ENCODE measurements at regions not wholly inside any gene's neighbourhood (a gene's known extent, or its start where the extent isn't known, plus 50 kb on each side); places are given as distances from the start of the nearest gene placed in this dataset.

- no peak for DNase-seq
Measured at GRCh38 chr16:64638766-64639165, 483.1 kb downstream of the CDH11 start.

- no peak for DNase-seq
Measured at GRCh38 chr16:64629622-64630021, 492.2 kb downstream of the CDH11 start.

- no peak for DNase-seq
Measured at GRCh38 chr16:64627781-64628180, 494.1 kb downstream of the CDH11 start.

GRCh38 chr16:64627288-64627687 lies 494.6 kb downstream of the CDH11 start:
- DNase-seq, result no peak

- no peak for DNase-seq
Measured at GRCh38 chr16:64626776-64627175, 495.1 kb downstream of the CDH11 start.

GRCh38 chr16:64621616-64622015 lies 500.2 kb downstream of the CDH11 start:
- DNase-seq, result no peak

- no peak for DNase-seq
Measured at GRCh38 chr16:64617836-64618476, 503.9 kb downstream of the CDH11 start.

GRCh38 chr16:64615630-64616280 lies 506.1 kb downstream of the CDH11 start:
- no peak for DNase-seq

- DNase-seq, result no peak
Measured at GRCh38 chr16:64596196-64596595, 525.7 kb downstream of the CDH11 start.

- DNase-seq, result no peak
Measured at GRCh38 chr16:64590513-64590912, 531.4 kb downstream of the CDH11 start.

- DNase-seq, result no peak
Measured at GRCh38 chr16:64589836-64590235, 532.0 kb downstream of the CDH11 start.

GRCh38 chr16:64586781-64587180 lies 535.1 kb downstream of the CDH11 start:
- DNase-seq, result no peak

- no peak for DNase-seq
Measured at GRCh38 chr16:64585367-64585766, 536.5 kb downstream of the CDH11 start.

- DNase-seq, result no peak
Measured at GRCh38 chr16:64580558-64580957, 541.3 kb downstream of the CDH11 start.

- DNase-seq, result no peak
Measured at GRCh38 chr16:64579712-64580111, 542.2 kb downstream of the CDH11 start.

GRCh38 chr16:64545768-64546167 lies 576.1 kb downstream of the CDH11 start:
- no peak for DNase-seq

GRCh38 chr16:64544859-64545258 lies 577.0 kb downstream of the CDH11 start:
- no peak for DNase-seq

- DNase-seq, result no peak
Measured at GRCh38 chr16:64543441-64543840, 578.4 kb downstream of the CDH11 start.

- DNase-seq, result no peak
Measured at GRCh38 chr16:64543031-64543430, 578.8 kb downstream of the CDH11 start.

GRCh38 chr16:64542152-64542551 lies 579.7 kb downstream of the CDH11 start:
- DNase-seq, result no peak

GRCh38 chr16:64541621-64542020 lies 580.2 kb downstream of the CDH11 start:
- DNase-seq, result no peak

GRCh38 chr16:64540434-64540833 lies 581.4 kb downstream of the CDH11 start:
- no peak for DNase-seq

GRCh38 chr16:64539811-64540371 lies 582.0 kb downstream of the CDH11 start:
- no peak for DNase-seq

- no peak for DNase-seq
Measured at GRCh38 chr16:64534180-64534780, 587.6 kb downstream of the CDH11 start.
